Endothelial cell of umbilical vein (primary cell): ENCODE measurements at regions not wholly inside any gene's neighbourhood (a gene's known extent, or its start where the extent isn't known, plus 50 kb on each side); places are given as distances from the start of the nearest gene placed in this dataset.

ENCODE experiments used
- FOS ChIP-seq: IDR thresholded peaks from 2 replicates; pipeline ENCODE4 v1.6.1; 2011; ENCODE audit warnings: mild to moderate bottlenecking, low read length, moderate library complexity, borderline replicate concordance; ENCODE audit not compliant: insufficient read depth
- TF ChIP-seq, protein P1 (sequence below), 2 donors: IDR thresholded peaks; 1 replicate in 1 of 2; 2 replicates in 1 of 2; pipeline ENCODE4 v1.5.1; 2011; ENCODE audit warnings: low read length in 2 of 2, mild to moderate bottlenecking in 2 of 2, moderate library complexity in 2 of 2, control low read depth in 1 of 2, inconsistent platforms in 1 of 2, low read depth in 1 of 2; ENCODE audit not compliant: insufficient read depth in 1 of 2; ENCODE audit errors: extremely low read depth in 1 of 2

- no peak for TF ChIP-seq FOS
- TF ChIP-seq, protein P1, sequence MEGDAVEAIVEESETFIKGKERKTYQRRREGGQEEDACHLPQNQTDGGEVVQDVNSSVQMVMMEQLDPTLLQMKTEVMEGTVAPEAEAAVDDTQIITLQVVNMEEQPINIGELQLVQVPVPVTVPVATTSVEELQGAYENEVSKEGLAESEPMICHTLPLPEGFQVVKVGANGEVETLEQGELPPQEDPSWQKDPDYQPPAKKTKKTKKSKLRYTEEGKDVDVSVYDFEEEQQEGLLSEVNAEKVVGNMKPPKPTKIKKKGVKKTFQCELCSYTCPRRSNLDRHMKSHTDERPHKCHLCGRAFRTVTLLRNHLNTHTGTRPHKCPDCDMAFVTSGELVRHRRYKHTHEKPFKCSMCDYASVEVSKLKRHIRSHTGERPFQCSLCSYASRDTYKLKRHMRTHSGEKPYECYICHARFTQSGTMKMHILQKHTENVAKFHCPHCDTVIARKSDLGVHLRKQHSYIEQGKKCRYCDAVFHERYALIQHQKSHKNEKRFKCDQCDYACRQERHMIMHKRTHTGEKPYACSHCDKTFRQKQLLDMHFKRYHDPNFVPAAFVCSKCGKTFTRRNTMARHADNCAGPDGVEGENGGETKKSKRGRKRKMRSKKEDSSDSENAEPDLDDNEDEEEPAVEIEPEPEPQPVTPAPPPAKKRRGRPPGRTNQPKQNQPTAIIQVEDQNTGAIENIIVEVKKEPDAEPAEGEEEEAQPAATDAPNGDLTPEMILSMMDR (IDR thresholded peaks at IDR 0.05; ENCODE audit: extremely low read depth in 1 of 2, insufficient read depth in 1 of 2, low read depth in 1 of 2, low read length in 2 of 2), result no peak
Observed at GRCh38 chr2:145379934-145380333, 860.0 kb upstream of the ZEB2 start.
